Mesenteric fat pad (tissue), 1 donor: ENCODE measurements at regions not wholly inside any gene's neighbourhood (a gene's known extent, or its start where the extent isn't known, plus 50 kb on each side); places are given as distances from the start of the nearest gene placed in this dataset.

Experiments used
- DNase-seq: peaks from one replicate; pipeline ENCODE4 v3.0.0-alpha.2; 2020; ENCODE audit warnings: low spot score
- donor health status: DM: yes; HTN: yes; CAD: no.

DNA sequence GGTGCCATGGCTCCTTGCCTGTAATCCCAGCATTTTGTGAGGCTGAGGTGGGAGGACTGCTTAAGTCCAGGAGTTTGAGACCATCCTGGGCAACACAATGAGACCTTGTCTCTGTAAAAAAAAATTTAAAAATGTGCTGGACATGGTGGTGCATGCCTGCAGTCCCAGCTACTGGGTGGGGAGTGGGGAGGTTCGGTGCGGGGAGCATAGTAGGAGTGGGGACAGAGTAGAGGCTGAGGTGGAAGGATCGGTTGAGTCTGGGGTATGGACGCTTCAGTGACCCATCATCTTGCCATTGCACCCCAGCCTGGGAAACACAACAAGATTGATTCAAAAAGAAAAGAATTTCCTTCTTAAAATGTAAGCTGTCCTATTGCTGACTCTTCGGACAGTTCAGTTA, 1490.0 kb upstream of the GBE1 start:
- no peak for DNase-seq

DNA sequence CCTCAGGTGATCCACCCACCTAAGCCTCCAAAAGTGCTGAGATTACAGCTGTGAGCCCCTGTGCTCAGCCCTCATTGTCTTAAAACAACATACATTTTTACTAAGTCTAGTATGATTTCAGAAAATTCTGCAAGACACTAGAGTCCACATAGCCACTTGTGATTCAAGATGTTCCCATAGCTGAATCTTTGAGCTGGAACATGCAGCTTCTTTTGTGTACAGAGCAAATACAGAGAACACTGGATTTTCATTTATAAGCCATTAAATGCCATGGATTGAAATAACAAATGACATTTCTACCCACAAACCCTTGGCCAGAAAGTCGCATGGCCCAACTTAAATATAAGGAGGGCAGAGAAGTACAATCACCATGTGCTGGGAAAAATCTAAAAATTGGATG, 1489.2 kb upstream of the GBE1 start:
- no peak for DNase-seq

DNA sequence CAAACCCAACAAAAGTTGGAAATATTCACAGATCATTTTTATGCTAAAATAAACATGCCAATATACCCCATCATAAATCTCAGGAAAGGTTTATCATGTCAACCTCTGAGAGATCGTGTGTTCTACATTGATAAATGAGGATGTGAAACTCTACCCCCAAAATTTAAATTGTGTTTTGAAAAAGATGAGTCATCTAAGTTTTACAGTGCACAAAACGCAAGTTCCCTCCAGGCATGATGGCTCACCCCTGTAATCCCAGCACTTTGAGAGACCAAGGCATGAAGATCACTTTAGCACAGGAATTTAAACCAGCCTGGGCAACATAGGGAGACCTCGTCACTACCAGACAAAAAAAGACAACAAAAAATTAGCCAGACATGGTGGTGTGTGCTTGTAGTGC, 1487.0 kb upstream of the GBE1 start:
- DNase-seq, result no peak

DNA sequence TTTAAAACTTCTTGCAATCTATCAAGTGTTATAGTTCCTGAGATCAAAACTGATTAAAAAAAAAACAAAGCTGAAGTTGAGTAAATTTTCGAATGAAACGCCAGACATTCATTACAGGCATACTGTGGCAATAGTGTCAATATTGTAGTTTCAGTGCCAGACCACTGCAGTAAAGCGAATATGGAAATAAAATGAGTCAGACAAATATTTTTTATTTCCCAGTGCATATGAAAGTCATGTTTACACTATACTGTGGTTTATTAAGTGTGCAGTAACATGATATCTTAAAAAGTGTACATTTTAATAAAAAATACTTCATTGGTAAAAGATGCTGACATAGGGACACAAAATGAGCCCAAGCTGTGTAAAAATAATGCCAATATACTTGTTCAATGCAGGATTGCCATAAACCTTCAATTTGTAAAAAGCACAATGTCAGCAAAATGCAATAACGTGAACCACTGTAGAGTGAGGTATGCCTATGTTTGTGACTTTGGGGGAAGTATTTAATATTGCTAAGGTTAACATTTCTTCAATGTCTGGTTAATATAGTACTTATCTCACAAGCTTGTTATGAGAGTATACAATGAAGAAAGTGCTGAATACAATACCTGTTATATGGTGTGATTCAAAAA, 1473.9 kb upstream of the GBE1 start:
- no peak for DNase-seq

DNA sequence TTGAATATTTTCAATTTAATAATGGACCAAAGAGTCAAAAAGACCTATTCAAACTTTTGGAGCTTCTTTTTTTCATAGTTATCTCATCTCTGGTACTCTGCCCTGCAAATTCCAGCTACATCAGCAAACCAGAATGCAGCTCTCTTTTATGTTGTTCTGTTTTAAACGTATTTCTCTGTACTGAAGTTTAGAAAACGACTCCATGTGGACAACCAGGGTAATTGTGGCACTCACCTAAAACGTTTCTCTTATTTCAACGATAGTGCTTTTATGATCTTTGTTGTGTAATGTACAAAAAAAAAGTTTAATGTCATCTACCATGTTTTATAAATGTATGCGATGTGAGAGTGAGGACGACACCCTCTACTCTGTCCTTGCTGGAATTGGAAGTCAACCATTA, 1472.3 kb upstream of the GBE1 start:
- no peak for DNase-seq

DNA sequence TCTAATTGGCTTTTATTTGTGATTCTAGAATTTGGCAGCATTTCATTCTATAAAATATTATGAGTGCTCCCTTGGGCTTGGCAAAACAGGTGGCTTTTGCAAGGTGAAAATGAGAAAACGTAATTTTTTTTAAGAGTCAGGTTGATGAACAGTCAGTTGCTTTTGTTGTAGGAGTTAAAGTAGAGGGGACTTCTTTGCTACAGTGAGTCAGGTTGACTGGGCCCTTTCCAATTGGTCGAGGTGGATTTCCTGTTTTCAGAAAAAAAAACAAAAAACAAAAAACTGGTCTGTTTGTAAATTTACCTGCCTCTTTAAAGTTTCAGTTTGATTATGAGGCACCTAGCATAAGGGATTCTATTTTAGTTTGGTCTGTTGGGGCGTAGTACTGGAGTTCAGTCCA, 1469.4 kb upstream of the GBE1 start:
- DNase-seq, result no peak

DNA sequence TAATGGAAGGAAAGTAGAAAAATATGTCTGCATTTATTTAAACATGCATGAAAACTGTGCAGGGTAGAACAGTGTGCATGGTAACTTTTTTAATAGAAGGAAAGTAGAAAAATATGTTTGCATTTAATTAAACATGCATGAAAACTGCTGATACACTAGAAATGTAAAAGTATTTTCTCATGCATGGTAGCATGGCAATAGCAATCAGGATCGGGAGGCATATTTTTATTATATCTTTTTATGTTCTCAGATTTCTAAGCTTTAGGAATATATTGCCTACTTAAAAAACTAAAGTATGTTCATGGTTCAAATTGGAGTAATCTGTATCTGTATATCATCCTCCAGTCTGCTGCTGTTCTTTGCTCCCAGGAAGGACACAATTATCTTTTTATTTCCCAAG, 1468.9 kb upstream of the GBE1 start:
- no peak for DNase-seq

DNA sequence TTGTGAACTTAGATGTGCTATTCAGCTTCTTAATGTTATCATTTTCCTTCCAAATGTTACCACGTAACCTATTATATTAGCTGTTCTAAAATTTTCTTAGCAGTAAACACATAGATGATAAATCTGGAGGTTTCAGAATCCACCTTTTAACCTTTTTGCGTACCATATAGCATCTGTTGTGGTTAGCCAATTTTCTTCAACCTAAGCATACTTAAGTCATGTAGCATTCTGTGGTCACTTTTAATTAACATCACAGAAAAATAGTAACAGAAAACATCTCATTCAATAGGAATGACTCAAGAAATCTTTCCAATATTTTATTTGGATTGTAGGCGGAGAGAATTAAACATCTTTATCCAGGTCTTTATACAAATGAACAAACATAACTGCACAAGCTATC, 1465.3 kb upstream of the GBE1 start:
- no peak for DNase-seq

DNA sequence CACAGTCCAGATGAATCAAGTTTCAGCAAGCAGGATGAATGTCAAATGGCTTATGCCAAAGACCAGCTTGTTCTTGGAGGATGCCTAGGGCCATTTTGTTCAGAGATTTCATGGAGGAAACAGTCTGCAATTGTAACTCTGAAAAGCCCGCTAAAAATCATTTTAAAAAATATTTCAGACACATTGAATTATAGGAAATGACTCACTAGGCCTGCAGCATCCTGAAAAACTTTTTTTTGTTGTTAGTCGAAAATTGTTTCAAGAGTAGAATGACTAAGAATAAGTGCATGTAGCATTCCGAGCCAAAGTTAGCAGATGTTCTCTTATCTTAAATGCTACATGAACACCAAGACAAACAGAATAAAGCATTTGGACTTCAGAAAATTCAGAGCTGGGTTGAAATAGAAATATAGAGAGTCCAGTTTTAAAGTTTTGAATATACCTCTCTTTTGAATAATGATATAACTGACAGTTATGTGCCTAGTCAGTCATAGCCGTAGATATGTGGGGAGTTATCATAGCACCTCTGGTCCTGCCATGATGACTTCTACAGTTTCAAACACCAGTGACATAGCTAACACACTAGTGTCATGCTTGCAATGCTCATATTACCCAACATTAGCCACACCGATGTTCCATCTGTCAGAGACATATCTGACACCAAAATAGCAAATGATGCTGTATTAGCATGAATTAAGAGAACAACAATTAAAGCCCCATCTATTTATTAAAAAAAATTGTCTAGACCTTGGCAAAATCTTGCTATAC, 1462.8 kb upstream of the GBE1 start:
- no peak for DNase-seq

DNA sequence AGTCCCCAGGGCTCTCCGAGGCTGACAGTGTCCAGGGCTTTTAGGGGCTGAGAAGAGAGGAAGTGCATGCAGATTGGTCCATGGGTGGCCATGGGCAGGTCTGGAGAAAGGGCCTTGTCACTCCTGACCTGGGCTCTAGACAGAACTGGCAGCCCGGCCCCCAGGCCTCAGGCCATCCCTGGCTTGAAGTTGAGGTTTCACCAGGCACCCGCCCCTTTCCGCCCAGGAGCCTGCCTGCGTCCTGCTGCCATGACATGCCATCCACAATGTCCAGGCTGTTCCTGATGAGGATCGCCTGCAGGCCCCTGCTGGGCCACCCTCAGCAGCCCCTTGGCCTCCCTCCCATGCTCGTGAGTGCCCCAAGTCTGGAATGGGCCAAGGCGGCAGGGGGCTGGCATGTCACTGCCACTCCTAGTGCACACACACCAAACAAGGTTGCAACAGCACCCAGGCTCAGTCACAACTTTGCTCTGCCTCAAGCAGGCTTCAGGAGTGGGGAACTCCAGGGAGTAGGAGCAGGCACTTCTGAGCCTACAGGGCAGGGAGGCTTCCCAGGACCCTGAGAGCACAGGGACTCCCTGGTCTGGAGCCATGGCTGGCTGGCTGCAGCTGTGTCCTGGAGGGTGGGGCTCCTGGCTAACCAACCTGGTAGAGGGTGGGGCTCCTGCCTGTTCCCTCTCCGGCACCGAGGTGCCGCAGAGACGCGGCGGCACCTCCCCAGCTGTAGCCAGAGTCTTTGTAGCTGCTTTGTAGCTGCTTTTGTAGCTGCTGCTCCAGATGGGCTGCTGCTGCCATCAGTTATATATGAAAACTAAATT, 1457.1 kb upstream of the GBE1 start:
- peak; percentile 76 for DNase-seq

DNA sequence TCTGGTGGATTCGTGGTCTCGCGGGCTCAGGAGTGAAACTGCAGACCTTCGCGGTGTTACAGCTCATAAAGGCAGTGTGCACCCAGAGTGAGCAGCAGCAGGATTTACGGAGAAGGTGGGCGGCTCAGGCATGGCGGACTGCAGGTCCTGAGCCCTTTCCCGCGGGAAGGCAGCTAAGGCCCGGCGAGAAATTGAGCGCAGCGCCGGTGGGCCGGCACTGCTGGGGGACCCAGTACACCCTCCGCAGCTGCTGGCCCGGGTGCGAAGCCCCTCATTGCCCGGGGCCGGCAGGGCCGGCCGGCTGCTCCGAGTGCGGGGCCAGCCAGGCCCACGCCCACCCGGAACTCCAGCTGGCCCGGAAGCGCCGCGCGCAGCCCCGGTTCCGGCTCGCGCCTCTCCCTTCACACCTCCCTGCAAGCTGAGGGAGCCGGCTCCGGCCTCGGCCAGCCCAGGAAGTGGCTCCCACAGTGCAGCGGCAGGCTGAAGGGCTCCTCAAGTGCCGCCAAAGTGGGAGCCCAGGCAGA, 1456.2 kb upstream of the GBE1 start:
- peak; percentile 74 for DNase-seq

DNA sequence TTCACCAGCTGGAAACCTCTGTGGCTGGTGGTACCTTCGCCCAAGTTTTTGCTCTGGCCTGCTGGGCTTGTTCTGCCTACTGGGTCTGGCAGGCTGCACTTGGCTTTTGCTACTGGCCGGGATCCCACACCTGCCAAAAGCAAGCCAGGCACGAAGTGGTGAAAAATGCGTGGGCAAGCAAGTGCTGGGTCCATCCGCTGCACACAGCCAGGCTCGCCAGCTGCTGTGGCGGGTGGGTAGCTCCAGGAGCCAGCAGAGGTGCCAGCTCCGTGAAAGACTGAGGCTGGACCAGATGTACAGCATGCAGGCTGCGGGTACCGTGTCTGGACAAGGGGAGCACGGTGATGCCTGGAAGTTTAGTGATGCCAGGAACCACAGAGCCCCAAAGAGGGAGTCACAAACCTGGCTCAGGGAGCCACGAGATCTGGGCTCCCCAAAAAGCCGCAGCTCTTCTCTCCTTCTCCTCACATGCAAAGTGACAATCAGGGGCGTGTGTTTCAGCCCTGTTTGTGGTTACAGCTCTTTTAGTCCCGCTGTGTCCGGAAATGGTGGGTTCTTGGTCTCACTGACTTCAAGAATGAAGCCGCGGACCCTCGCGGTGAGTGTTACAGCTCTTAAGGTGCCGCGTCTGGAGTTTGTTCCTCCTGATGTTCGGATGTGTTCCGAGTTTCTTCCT, 1455.6 kb upstream of the GBE1 start:
- DNase-seq, result peak; percentile 77

DNA sequence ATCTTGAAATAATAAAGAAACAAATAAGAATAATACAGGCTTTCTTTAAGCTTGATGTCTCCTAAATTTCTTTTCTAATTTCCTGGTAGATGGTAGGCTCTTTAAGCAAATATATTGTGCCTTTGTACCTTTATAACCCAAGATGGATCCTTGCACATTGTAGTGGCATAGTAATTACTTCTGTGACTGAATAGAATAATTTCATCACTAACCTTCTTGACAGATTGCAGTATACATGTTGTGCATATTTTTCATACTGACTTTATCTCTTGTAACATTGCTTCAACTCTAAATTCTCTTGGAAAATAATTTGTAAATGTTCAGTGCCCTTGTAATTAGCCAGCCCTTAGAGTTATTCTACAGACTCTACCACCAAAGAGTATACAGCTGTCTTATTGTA, 1433.8 kb upstream of the GBE1 start:
- DNase-seq, result no peak

DNA sequence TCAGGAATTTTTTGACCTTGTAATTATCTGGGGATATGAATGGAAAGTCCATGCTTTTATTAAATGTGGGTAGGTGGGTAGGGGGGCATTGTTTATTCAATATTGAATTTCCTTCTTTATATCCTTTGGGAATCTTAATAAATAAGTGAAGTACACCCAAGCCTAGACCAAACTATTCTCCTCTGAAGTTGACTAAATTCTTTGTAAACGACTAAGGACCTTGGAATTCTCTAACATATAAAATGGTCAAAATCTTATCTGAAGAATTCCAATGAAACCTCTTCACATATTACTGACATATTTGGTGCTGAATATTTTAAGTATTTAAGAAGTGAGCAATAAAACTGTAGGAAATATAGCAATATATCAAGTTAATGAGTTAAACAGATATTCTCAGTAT, 1432.1 kb upstream of the GBE1 start:
- DNase-seq, result no peak

DNA sequence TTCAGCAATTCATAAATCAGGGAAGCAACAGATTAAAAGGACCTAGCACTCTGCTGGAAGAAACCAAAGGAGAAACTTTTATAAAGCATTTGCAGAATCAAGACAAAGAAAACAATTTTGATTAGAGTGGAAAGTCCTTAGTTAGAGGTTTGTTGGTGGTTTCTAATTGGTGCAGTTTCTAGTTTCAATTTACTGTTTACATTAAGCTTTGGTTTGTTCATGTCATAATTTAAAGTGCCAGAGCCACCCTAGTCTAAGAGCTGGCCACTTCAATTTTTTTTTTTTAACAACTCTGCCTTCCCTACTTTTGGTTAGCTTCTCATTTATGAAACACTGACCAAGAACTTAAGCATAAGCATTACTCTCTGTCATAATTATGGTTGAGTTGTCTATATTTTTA, 1428.2 kb upstream of the GBE1 start:
- DNase-seq, result no peak

DNA sequence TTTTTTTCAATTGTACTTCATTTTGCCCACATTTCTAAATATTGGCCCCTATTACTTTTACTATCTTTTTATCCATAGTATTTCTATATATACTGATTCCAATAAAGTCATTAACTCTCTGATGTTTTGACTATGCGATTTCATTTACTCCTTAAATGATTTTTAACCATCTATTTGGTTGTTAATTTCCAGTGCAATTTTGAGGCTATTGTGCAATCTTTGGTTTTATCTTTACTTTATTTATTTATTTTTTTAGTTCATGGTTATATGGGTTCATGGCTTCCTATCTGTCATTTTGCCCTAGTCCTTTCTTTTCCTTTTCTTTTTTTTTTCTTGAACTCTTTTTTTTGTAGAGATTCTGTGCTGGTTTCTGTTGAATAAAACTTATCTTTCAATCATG, 1408.0 kb upstream of the GBE1 start:
- no peak for DNase-seq

DNA sequence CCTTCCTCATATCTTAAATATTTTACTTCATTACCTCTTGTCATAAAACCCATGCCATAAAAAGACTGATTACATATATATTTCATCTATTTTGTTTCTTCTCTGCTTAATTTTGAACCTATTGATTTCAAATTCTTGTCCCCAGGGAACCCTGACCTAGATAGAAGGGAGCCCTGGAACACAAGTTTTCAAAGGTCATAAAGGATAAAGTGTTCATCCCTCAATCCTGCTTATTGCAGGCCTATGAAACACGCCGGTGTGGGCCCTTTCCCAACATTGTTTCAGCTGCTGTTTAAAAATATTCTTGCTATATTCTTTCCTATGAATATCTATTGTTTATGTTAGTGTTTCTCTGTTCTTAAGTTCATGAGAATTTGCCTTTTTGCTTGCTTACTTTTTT, 1389.5 kb upstream of the GBE1 start:
- no peak for DNase-seq

DNA sequence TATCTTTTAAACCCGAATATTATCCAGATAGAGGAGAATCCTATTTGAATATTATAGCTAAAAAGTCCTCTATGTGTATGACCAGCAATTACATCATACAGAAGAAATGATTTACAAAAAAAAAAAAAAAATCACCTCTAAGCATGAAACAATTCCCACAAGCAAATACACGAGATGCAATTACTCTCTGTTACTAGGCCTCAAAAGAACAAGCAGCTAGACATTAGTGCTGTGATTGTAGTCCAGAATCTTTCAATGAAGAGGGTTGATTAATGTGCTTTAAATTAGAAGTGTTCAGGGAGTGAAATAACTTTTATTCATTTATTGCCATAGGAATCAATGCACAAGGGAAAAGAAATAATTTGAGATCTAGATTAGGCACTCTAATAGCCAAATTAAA, 1379.5 kb upstream of the GBE1 start:
- no peak for DNase-seq

DNA sequence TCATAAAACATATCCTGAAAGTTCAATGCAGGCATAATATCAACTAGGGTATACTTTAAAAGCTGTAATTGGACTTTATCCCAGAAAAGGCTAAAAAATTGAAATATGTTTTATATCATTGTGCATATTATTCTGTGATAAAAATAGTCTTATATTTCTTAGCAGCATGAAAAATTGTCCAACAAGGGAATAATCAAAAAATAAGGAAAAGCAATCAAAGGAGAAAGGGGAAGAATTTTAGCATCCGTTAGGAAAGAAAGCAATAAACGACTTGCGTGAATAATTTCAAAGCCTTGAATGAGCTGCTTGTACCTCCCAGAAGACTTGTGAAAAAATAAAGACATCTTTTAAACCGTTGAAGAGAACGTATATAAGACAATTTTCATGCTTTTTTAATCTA, 1369.8 kb upstream of the GBE1 start:
- DNase-seq, result no peak

DNA sequence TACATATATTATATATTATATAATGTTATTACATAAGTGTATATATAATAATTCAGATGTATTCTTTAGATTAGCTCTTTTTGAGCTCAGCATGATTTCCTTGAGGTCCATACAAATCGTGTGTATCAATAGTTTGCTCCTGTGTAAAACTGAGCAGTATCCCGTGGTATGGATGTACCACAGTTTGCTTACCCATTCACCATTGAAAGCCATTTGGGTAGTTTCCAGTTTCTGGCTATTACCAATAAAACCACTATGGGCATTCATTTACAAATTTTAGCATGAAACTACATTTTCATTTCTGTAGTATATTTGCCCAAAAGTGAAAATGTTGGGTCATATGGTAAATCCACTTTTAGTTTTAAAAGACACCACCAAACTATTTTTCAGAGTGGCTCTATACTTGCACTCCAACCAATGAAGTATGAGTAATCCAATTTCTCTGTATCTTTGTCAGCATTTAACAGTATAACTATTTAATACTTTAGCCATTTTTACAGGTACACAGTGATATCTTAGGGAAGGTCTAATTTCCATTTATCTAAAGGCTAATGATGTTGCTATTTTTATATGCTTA, 1361.4 kb upstream of the GBE1 start:
- no peak for DNase-seq

DNA sequence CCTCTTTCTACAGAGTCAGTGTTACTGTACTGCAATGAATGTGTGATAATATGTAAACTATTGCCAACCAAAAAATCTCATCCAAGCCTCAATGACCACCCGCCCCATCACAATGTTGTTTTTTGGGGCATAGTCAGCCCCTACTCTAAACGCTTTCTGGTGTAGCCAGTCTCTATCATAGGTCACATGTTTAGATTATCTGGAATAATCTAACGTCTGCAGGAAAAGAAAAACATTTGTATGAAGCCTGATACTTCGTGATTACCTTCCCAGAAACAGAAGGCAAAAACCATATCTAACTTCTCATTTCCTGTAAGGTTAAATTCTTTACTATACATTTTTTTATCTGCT, 1331.8 kb upstream of the GBE1 start:
- no peak for DNase-seq
